A673 (cell line): ENCODE measurements at regions not wholly inside any gene's neighbourhood (a gene's known extent, or its start where the extent isn't known, plus 50 kb on each side); places are given as distances from the start of the nearest gene placed in this dataset.

Experiments
- BruUV-seq: library from RNA; stranded (reverse); fragments of 400-500 nt; replicated peaks from 2 replicates; lab custom pipeline; 2021; lab: Mats Ljungman, UMichigan
- CTCF ChIA-PET: fragments of 300-600 bp; sonication (Branson Sonifier 250); formaldehyde crosslinking; loops from one replicate; lab custom pipeline; 2022; ENCODE audit warnings: antibody characterized with exemption; lab: Charles Lee
- POLR2A ChIA-PET: fragments of 300-600 bp; sonication (Branson Sonifier 250); formaldehyde crosslinking; loops from one replicate; lab custom pipeline; 2022; ENCODE audit warnings: antibody characterized with exemption; ENCODE audit not compliant: low non-redundant PET; lab: Charles Lee
- DNase-seq: peaks from one replicate; pipeline ENCODE4 v3.0.0-alpha.2; 2015; ENCODE audit warnings: low spot score
- H3K27ac ChIP-seq: fragments of 200-600 bp; sonication (generic); 2 replicates; pipeline ENCODE4 v1.5.1; 2016; ENCODE audit warnings: mixed run types, low read depth, mild to moderate bottlenecking, mixed read lengths, antibody characterized with exemption, low read length; ENCODE audit not compliant: poor library complexity, severe bottlenecking
- H3K27me3 ChIP-seq: fragments of 200-600 bp; sonication (generic); replicated peaks from 2 replicates; pipeline ENCODE4 v1.6.1; 2017; ENCODE audit warnings: mixed run types, low read depth, mild to moderate bottlenecking, mixed read lengths, antibody characterized with exemption, low read length; ENCODE audit not compliant: insufficient read depth, poor library complexity
- H3K36me3 ChIP-seq: fragments of 200-600 bp; sonication (generic); 2 replicates; pipeline ENCODE4 v1.6.1; 2016; ENCODE audit warnings: mixed run types, mild to moderate bottlenecking, mixed read lengths, antibody characterized with exemption, low read length; ENCODE audit not compliant: insufficient read depth, poor library complexity, severe bottlenecking
- H3K4me1 ChIP-seq: fragments of 200-600 bp; sonication (generic); 2 replicates; pipeline ENCODE4 v1.6.1; 2017; ENCODE audit warnings: mixed run types, mild to moderate bottlenecking, mixed read lengths, antibody characterized with exemption, low read length; ENCODE audit not compliant: insufficient read depth, poor library complexity, severe bottlenecking
- H3K4me3 ChIP-seq: fragments of 200-600 bp; sonication (generic); 2 replicates; pipeline ENCODE4 v1.5.1; 2016; ENCODE audit warnings: low read depth, mixed run types, mild to moderate bottlenecking, mixed read lengths, low read length; ENCODE audit not compliant: poor library complexity, severe bottlenecking
- H3K9me3 ChIP-seq: fragments of 200-600 bp; sonication (generic); 2 replicates; pipeline ENCODE4 v1.6.1; 2016; ENCODE audit warnings: mixed run types, low read depth, mild to moderate bottlenecking, mixed read lengths, antibody characterized with exemption, low read length; ENCODE audit not compliant: poor library complexity, severe bottlenecking
- EZH2 ChIP-seq: fragments of 200-600 bp; sonication (generic); IDR thresholded peaks from 2 replicates; pipeline ENCODE4 v1.6.1; 2017; ENCODE audit warnings: borderline replicate concordance, low read depth, mild to moderate bottlenecking, mixed read lengths, antibody characterized with exemption, low read length; ENCODE audit not compliant: poor library complexity, severe bottlenecking
- intact Hi-C: fragments of 100-400 bp; cut with micrococcal nuclease; formaldehyde crosslinking; loops from one replicate; pipeline ENCODE4 v1.10.0; 2022; ENCODE audit not compliant: unreplicated experiment
- TF ChIP-seq, protein P1 (sequence below): fragments of 300-800, 200-600 bp; sonication (generic); conservative IDR thresholded peaks from 2 replicates; pipeline ENCODE4 v1.5.1; 2017; ENCODE audit warnings: low read depth, mild to moderate bottlenecking, antibody characterized with exemption, low read length, moderate library complexity, mixed read lengths

DNA sequence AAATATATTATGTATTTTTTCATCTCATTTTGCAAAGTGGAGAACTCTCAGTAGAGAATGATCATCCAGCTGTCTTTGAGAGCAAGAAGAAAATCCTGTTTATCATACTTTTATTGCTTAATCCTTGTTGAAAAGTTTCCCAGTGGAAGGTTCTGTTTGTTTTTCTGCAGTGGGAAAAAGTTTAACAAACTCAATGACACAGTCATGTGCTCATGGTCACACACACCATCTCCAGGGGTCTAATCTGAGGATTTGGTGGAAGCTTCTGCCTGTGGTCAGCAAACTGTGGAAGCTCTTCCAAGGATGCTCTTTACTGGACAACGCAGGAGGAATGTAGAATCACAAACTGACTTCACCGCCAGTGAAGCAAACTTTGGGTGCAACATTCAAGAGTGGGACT is 1003.9 kb downstream of the SORCS3 start:
- intact Hi-C loops = no loop called here
- ChIA-PET POLR2A (no interaction called here), CTCF (no interaction called here)
- no peak for TF ChIP-seq EZH2
- TF ChIP-seq, protein P1, sequence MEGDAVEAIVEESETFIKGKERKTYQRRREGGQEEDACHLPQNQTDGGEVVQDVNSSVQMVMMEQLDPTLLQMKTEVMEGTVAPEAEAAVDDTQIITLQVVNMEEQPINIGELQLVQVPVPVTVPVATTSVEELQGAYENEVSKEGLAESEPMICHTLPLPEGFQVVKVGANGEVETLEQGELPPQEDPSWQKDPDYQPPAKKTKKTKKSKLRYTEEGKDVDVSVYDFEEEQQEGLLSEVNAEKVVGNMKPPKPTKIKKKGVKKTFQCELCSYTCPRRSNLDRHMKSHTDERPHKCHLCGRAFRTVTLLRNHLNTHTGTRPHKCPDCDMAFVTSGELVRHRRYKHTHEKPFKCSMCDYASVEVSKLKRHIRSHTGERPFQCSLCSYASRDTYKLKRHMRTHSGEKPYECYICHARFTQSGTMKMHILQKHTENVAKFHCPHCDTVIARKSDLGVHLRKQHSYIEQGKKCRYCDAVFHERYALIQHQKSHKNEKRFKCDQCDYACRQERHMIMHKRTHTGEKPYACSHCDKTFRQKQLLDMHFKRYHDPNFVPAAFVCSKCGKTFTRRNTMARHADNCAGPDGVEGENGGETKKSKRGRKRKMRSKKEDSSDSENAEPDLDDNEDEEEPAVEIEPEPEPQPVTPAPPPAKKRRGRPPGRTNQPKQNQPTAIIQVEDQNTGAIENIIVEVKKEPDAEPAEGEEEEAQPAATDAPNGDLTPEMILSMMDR = no peak
- no peak for DNase-seq
- BruUV-seq = no TSS peak
- Histone ChIP-seq H3K4me1 (no peaks in the 10 kb centered on the region), H3K4me3 (no peak overlapping the region), H3K36me3 (no peaks in the 10 kb centered on the region), H3K9me3 (no peaks in the 10 kb centered on the region), H3K27me3 (no peaks in the 10 kb centered on the region), H3K27ac (no peak overlapping the region)

DNA sequence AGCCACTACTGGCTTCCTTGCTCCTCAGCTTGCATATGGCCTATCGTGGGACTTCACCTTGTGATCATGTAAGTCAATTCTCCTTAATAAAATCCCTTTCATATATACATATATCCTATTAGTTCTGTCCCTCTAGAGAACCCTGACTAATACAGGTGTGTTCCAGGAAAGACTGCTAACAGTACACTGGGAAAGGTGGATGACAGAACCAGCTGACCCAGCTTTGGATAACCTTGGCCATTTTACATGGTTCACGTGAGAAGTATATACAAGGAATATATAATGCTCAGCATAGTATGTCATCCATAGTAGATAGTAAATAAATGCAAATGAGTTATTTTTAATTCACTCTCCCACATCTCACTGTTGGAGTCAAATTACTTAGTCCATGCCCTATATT is 1003.5 kb downstream of the SORCS3 start:
- Histone ChIP-seq H3K4me1 (no peaks in the 10 kb centered on the region), H3K36me3 (no peaks in the 10 kb centered on the region), H3K4me3 (no peak overlapping the region), H3K9me3 (no peaks in the 10 kb centered on the region), H3K27ac (no peak overlapping the region), H3K27me3 (no peaks in the 10 kb centered on the region)
- ChIA-PET POLR2A (no interaction called here), CTCF (no interaction called here)
- TF ChIP-seq EZH2 = no peak
- TF ChIP-seq, protein P1 = no peak
- intact Hi-C loops = no loop called here
- DNase-seq = no peak
- no TSS peak for BruUV-seq

DNA sequence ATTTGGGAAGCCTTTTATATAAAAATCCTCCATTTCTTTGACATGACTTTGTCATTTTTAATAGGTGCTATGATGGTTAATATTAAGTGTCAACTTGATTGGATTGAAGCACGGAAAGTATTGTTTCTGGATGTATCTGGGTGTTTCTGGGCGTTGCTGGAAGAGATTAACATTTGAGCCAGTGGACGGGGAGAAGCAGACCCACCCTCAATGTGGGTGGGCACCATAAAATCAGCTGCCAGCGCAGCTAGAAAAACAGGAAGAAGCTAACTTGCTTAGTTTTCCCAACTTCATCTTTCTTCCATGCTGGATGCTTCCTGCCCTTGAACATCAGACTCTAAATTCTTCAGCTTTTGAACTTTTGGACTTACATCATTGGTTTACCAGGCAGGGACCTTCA is 1003.0 kb downstream of the SORCS3 start:
- ChIA-PET POLR2A (no interaction called here), CTCF (no interaction called here)
- Histone ChIP-seq H3K4me3 (no peak overlapping the region), H3K4me1 (no peaks in the 10 kb centered on the region), H3K9me3 (no peaks in the 10 kb centered on the region), H3K36me3 (no peaks in the 10 kb centered on the region), H3K27me3 (no peaks in the 10 kb centered on the region), H3K27ac (no peak overlapping the region)
- intact Hi-C loops = no loop called here
- no peak for DNase-seq
- no TSS peak for BruUV-seq
- TF ChIP-seq, protein P1 = no peak
- TF ChIP-seq EZH2 = no peak
